ENCODE measurements at regions not wholly inside any gene's neighbourhood (a gene's known extent, or its start where the extent isn't known, plus 50 kb on each side); places are given as distances from the start of the nearest gene placed in this dataset.

GRCh38 chr9:75390951-75391350 is 302.6 kb downstream of the OSTF1 start:
- H3K4me3 ChIP-seq (ENCODE audit: control insufficient read depth, low read depth, low read length) = no peak overlapping the region
- no peak for TF ChIP-seq CTCF (IDR thresholded peaks at IDR 0.05; ENCODE audit: control insufficient read depth, insufficient read depth, low read depth, low read length, missing control alignments)

GRCh38 chr9:75391497-75391896 is 303.2 kb downstream of the OSTF1 start:
- TF ChIP-seq CTCF (IDR thresholded peaks at IDR 0.05; ENCODE audit: control insufficient read depth, insufficient read depth, low read depth, low read length, missing control alignments) = no peak
- no peak overlapping the region for H3K4me3 ChIP-seq (ENCODE audit: control insufficient read depth, low read depth, low read length)
- DNase-seq (ENCODE audit: low read depth) = no peak

More at GRCh38 chr9:75390951-75391350, 302.6 kb downstream of the OSTF1 start:
- DNase-seq (ENCODE audit: low read depth) = no peak

GRCh38 chr9:75395336-75395735 is 307.0 kb downstream of the OSTF1 start:
- H3K4me3 ChIP-seq (ENCODE audit: control insufficient read depth, low read depth, low read length) = no peak overlapping the region
- no peak for TF ChIP-seq CTCF (IDR thresholded peaks at IDR 0.05; ENCODE audit: control insufficient read depth, insufficient read depth, low read depth, low read length, missing control alignments)
- DNase-seq (ENCODE audit: low read depth) = no peak

- TF ChIP-seq CTCF (IDR thresholded peaks at IDR 0.05; ENCODE audit: control insufficient read depth, insufficient read depth, low read depth, low read length, missing control alignments) = no peak
- no peak for DNase-seq (ENCODE audit: low read depth)
- H3K4me3 ChIP-seq (ENCODE audit: control insufficient read depth, low read depth, low read length) = no peak overlapping the region
Observed at GRCh38 chr9:75397836-75398235, 309.5 kb downstream of the OSTF1 start.

GRCh38 chr9:75408391-75408790 is 320.1 kb downstream of the OSTF1 start:
- DNase-seq (ENCODE audit: low read depth) = no peak
- no peak overlapping the region for H3K4me3 ChIP-seq (ENCODE audit: control insufficient read depth, low read depth, low read length)
- no peak for TF ChIP-seq CTCF (IDR thresholded peaks at IDR 0.05; ENCODE audit: control insufficient read depth, insufficient read depth, low read depth, low read length, missing control alignments)

GRCh38 chr9:75410405-75410804 is 322.1 kb downstream of the OSTF1 start:
- no peak for DNase-seq (ENCODE audit: low read depth)
- H3K4me3 ChIP-seq (ENCODE audit: control insufficient read depth, low read depth, low read length) = no peak overlapping the region
- TF ChIP-seq CTCF (IDR thresholded peaks at IDR 0.05; ENCODE audit: control insufficient read depth, insufficient read depth, low read depth, low read length, missing control alignments) = no peak
